Activated CD4-positive, CD25-positive, alpha-beta regulatory T cell treated with anti-CD3 and anti-CD28 coated beads, Interleukin-2, amount 50 U/mL, for 24 hours (primary cell): ENCODE measurements at regions not wholly inside any gene's neighbourhood (a gene's known extent, or its start where the extent isn't known, plus 50 kb on each side); places are given as distances from the start of the nearest gene placed in this dataset.

ENCODE experiments used
- ATAC-seq, 2 donors: fragments of 150-1000 bp; cut with Tn5 transposase; one replicate each; pipeline ENCODE4 v1.10.0; 2021; ENCODE audit warnings: mild to moderate bottlenecking in 1 of 2, moderate library complexity in 1 of 2

- ATAC-seq = no peak
These were observed 280.6 kb downstream of the ZNF536 start for GRCh38 chr19:30652751-30653150.

DNA sequence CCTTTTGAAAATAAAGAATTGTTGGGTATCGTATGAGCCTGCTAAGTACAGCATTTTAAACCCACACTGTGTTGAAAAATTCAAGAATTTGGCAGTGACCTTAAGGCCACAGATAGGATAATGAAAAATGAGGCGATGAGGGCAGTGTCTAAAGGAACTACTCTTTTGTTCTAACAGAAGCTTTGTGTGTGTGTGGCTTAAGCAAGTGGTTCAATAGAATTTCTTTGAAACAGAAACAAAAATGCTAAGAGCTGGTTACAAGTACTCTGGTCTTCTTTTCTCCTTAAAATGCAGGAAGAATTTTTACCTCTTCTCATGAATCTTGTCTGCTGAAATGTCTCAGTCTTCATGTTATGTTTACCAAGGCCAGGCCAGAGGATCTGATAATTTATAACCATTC, 279.5 kb downstream of the ZNF536 start:
- no peak for ATAC-seq

DNA sequence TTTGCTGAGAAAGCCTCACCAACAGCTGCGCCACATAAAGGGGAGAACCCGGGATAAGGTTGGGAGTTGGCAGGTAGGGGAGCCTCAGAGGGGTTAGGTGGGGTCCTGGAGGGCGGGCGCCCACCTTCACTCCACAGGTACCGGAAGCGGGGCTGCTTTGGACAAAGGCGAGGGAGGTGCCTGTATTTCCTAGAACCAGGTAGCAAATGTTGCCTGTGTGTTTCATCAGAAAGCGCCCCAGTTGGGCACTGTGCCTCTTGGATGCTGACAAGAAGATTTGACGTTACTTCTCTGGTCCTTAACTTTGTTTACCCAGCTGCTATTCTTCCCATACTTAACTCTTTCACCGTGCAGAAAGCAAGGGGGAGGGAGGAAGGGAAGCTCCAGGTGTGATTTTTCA, 278.9 kb downstream of the ZNF536 start:
- no peak for ATAC-seq

DNA sequence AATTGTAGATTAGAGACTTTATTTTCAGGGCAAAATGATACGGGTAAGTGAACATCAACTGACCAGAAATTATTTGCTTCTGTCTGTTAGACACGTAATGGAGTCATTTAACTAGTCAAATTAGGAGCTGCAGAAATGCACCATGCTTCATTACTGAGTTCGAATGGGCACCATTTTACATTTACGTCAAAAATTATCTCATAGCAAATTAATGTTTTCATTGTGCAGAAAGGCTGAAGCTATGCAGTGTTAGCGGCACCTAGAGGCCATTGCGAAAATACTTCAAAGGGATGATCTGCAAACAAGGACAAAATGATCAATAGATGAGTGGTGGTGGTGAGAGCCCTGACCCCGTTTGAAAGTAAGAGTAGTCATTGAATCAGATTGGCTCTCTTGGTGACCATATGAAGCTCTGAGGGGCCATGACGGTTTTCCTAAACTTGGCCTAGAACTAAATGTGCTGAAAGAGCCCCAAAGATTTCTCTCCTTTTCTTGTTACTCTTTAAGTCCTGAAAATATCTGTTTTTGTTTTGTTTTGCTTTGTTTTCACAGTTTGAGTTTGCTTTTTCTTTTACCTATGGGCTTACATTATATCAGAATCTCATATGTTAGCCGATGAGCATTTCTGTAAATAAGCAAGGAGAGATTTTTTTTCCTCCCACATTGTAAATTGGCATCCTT, 277.9 kb downstream of the ZNF536 start:
- ATAC-seq = no peak

DNA sequence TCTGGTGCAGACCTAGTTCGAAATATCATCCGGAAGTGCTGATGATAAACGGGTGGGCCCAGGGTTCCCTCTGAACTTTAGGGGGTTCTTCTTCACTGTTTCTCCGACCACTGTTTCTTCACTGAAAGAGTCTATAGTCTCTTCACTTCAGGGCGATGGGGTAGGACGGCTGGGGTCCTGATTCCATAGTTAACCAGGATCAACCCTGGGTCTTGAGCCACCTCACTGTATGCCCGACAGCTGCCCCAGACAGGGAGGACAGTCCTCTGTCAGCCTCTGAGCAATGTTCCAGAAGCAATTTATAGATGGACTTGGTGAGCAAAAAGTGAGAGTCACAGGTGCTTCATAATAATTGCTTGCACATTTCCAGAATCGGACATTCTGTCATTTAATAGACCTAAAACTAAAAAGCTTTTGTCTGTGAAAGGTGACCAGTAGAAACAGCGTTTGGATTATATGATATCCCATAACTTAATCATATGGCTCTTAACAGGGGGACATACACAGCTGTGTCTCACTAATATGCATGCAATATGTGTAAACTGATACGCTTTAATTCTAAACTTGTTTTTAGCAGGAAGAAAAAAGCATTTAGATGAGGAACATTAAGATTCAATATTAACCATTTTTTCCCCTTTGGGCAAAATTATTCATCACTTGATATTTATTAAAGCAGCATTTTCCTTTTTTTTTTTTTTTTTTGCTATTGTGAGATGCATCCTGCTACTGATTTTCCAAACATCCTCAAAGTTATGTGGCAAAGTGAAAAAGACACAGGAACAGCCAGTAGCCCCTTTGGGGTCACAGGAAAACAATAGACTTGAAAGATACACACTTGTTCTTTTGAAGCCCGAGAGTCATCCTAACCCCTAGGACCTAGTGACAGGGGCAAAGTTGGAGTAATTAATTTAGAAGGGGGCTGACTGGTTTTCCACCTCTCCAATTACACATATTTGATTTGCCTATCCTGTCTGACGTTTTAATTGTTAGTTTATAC, 277.0 kb downstream of the ZNF536 start:
- ATAC-seq = no peak

GRCh38 chr19:30647891-30648720, 275.9 kb downstream of the ZNF536 start:
- no peak for ATAC-seq

- ATAC-seq = no peak
These were observed 274.6 kb downstream of the ZNF536 start for GRCh38 chr19:30646806-30647205.

GRCh38 chr19:30645946-30646577, 273.9 kb downstream of the ZNF536 start:
- ATAC-seq = no peak

- no peak for ATAC-seq
These were observed 268.2 kb downstream of the ZNF536 start for GRCh38 chr19:30640252-30640965.

- no peak for ATAC-seq
These were observed 266.7 kb downstream of the ZNF536 start for GRCh38 chr19:30638889-30639288.

DNA sequence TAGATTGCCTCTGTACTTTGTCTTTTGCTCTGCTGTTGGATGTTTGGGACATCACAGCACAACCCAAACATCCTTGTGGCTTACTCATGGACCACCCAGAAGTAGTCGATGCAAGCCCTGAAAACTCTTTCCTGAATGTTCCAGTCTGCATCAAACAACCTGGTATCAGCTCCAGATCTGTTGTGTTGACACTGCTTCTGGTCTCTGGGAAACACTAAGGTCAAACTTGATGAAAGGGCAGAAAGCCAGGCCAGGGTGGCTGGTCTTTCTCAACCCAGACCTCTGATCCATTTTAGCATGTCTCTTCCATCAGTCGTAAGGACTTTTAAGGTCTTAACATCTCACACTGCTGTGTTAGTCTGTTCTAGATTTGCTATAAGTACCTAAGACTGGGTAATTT, 265.7 kb downstream of the ZNF536 start:
- no peak for ATAC-seq

GRCh38 chr19:30634996-30635975, 263.1 kb downstream of the ZNF536 start:
- ATAC-seq = no peak

- ATAC-seq = no peak
These were observed 262.1 kb downstream of the ZNF536 start for GRCh38 chr19:30634131-30634830.

DNA sequence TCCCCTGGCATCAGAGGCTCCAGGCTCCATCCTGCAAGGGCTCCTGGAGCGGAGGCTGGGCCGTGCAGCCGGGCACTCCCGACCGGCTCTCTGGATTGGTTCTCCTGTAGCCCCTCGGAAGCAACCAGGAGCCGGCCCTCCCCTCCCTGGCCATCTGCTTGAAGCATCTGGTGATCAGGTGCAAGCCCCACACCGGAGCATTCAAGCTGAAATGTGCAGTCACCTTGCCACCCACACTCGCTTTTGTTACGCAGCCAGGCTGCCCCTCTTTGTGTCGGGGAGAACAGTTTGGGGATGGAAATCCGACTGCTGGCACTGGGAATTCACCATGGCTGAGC, 258.8 kb downstream of the ZNF536 start:
- ATAC-seq = no peak

GRCh38 chr19:30630289-30631032, 258.3 kb downstream of the ZNF536 start:
- ATAC-seq = no peak

DNA sequence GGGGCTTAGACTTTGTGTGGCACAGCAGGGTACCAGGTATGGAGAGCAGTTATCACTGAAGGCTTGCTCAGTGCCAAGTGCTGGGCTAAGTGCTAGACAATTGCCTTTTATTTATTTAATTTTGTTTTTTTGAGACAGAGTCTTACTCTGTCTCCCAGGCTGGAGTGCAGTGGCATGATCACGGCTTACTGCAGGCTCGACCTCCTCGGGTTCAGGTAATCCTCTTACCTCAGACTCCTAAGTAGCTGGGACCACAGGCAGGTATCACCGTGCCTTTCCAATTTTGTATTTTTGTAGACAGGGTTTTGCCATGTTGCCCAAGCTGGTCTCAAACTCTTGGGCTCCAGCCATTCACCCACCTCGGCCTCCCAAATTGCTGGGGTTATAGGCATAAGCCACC, 256.9 kb downstream of the ZNF536 start:
- no peak for ATAC-seq

- no peak for ATAC-seq
These were observed 254.4 kb downstream of the ZNF536 start for GRCh38 chr19:30626626-30626966.

- ATAC-seq = no peak
These were observed 253.9 kb downstream of the ZNF536 start for GRCh38 chr19:30625947-30626625.

DNA sequence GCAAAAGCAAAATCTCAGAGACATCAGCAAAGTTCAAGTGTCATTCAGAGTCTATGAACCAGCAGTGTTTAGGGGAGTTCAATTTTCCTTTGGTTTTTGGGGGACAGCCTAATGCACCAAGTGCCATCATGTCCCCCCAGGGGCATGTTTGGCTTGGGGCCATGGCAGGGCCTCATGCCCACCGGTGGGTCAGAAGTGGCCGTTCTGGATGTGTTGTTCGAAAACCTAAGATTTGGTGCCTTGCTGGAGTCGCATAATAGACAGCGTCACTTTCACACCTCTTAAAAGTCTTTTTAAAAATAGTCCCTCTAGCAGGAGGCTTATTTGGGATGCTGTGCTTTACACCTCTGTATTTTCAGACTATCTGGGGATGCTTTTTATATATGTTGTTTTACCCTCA, 250.1 kb downstream of the ZNF536 start:
- ATAC-seq = no peak
